Stimulated activated CD8-positive, alpha-beta memory T cell treated with anti-CD3 and anti-CD28 coated beads, Interleukin-4, amount 100 ng/mL, for 1 hour (primary cell): ENCODE measurements at regions not wholly inside any gene's neighbourhood (a gene's known extent, or its start where the extent isn't known, plus 50 kb on each side); places are given as distances from the start of the nearest gene placed in this dataset.

ENCODE experiments used
- DNase-seq, 2 donors: peaks; one replicate each; pipeline ENCODE4 v3.0.0-alpha.2; 2020; ENCODE audit warnings: low read depth in 2 of 2, low spot score in 1 of 2

DNA sequence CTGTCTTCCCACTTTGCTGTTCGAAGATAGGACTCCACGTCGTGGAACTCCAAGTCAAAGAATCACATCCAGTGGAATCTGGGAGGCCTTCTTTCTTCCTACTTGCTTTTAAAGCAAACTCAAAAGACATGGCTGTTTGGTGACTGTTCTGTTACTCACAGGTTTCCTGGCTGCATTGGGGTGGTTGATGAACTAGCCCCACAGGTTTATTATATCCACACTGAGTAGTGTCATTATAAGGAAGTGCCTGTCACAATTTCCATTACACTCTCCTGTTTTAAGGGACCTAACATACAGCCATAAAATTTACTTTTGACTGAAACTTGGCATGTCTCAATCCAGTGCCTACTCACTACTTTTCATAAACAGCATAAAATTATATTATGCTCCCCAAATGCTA lies 287.3 kb upstream of the SP4 start:
- DNase-seq: no peak

DNA sequence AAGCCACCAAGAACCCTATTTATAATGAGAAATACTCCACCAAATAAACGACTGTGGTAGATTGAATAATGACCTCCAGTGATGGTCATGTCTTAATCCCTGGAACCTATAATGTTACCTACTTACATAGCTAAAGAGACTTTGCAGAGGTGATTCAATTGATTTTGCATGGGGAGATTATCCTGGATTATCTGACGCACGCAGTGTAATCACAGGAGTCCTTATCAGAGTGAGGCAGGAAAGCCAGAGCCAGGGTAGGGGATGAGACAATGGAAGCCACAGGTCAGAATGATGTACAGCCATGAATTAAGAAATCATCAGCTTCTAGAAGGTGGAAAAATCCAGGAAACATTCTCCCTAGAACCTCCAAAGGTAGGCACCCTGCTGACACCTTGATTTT lies 286.4 kb upstream of the SP4 start:
- DNase-seq: no peak

DNA sequence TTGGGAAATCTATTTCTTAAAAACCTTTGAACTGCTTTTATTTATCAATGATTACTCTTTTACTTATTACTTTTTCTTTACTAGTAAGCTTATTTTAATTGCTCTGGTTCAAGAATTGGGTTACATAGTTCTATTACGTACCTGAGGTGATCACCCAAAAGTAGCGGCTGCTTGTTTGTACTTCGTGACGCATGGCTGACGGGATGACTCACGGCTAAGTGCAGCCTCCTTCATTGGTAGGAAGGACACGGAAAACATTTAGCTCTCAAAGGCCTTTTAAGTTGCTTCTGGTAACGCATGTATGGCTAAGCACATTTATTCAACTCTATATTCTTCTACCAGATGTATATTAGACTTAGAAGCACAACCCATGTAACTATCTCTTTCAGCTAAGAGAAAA lies 285.8 kb upstream of the SP4 start:
- no peak for DNase-seq

DNA sequence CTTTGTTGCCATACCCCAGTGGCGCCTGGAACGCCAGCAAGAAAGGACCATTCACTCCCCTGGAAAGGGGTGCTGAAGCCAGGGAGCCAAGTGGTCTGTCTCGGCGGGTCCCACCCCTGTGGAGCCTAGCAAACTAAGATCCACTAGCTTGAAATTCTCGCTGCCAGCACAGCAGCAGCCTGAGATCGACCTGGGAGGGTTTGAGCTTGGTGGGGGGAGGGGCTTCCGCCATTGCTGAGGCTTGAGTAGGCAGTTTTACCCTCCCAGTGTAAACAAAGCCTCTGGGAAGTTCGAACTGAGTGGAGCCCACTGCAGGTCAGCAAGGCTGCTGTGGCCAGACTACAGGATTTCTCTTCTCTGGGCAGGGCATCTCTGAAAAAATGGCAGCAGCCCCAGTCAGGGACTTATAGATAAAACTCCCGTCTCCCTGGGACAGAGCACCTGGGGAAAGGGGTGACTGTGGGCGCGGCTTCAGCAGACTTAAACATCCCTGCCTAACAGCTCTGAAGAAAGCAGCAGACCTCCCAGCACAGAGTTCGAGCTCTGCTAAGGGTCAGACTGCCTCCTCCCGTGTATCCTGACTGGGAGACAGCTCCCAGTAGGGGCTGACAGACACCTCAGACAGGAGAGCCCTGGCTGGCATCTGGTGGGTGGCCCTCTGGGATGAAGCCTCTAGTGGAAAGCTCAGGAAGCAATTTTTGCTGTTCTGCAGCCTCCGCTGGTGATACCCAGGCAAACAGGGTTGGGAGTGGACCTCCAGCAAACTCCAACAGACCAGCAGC lies 281.1 kb upstream of the SP4 start:
- DNase-seq: no peak

DNA sequence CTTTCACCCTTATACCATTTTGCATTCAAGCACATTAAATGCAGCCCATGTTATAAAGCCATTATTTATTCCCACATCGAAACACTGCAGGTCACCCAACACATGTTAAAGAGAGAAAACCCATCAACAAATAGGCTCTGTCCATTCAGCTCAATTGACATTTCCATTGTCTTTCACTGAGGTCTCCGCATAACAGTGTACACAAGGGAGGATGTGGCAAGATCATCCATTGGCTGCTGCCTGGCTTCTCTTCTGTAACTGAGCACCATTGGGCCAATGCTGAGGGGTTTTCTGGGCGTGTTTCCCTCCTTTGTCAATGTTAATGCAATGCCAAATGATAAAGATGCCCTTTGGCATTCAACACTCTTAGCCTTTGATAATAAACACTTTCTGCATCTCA lies 278.1 kb upstream of the SP4 start:
- no peak for DNase-seq

DNA sequence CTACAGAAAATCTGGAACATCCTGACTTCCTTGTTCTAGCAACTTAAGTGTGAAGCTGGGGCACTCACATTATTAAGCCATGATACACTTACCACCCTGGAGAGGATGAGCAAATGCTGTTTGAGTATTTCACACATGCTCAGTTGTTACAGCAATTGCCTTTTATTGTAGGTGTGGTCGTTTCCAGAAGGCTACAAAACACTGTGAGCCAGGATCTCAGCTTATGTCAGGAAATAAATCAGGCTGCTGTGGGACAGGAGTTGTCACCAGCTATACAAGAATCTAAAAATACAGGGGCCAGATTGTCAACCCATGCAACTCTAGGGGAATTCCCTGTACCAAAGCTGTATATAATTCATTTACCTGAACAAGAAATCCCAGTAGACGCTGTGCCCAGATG lies 273.3 kb upstream of the SP4 start:
- DNase-seq: no peak

DNA sequence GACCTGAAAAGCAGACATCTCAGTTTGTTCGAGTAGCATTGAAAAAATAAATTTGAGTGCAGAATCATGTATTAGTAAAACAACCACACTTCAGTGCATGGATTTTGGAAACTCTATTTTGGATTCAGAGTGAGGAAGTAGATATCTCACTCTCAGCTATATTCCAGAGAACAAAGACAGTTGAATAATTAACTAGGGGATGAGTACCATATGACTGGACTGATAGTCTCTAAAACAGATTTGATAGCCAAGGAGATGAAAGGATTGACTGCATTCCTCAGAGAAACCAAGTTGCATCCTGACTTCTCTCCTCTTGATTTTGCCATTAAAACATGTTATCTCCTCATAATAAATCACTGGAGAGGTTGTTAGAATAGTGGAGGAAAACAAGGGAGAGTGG lies 268.4 kb upstream of the SP4 start:
- no peak for DNase-seq

DNA sequence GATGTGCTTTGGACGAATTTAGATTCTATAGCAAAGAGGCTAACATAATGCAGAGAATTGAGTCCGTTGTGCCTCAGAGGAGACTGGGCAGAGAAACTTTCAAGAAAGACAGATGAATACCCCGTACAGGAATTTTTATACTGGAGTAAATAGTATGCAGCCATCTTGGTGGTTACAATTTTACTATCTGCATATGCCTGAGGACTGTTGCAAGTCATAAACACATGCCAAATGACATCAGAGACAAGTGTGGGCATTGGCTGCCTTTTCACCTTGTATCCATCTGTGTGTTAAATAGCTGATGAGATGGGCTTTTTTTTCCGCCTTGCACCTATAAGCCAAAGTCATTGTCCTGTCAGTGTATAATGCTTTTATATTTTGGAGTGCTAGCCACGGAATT lies 267.5 kb upstream of the SP4 start:
- DNase-seq: no peak

DNA sequence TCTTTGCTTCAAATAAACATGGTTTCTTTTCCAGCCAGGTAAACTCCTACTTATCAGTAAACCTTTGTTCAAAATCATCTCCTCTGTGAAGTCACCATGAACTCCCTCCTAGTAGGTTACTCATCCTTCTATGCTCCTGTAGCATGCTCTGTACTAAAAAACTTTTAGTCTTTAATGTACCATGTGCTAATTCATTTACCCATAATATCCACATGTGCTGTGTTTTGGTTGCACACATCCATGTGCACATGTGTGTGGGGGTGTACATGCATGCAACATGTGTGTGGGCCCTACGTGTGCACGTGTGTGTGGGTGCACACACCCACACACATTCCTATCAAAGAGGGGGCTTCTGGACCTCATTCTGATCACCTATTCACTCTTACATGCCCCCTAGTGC lies 259.9 kb upstream of the SP4 start:
- no peak for DNase-seq

DNA sequence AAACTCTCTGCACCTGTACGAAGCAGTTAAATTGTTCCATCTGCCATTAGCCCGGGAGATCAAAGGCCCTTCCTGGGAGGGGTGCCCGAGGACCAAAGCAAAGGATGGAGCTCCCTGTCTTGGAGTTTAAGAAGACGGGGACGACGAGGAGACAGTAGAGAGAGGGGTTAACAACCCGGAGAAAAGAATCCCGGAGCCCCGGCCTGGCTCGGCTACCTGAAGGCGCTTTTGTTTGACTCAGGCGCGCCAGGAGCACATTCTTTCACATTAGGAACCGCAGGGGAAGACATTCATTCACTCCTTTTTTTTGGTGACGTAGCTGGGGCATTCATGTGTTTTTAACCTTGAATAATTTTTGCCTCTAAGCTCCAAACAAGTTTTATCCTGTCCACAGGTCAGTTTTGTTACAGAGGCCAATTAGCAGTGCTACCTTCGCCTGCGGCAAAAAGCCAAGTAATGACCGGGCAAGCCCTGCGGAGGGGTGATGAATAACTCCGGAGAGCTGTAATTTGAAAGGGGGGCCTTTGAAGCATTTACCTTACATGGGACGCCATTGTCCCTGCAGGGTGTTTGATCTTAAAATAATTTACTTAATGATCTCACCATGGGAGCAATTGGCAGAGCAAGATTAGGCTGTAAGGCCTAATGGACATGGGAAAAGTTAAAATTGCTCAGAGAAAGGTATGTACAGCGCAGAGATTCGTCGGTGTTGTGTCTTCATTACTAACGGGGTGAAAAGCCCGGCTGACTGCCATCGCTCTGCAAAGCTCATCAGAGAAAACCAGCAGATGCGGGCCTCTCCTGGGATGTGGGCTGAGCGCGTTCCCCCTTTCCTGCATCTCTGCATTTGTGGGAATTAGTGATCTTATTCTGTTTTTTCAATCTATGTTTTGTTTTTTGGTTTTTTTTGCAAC lies 258.0 kb upstream of the SP4 start:
- no peak for DNase-seq

DNA sequence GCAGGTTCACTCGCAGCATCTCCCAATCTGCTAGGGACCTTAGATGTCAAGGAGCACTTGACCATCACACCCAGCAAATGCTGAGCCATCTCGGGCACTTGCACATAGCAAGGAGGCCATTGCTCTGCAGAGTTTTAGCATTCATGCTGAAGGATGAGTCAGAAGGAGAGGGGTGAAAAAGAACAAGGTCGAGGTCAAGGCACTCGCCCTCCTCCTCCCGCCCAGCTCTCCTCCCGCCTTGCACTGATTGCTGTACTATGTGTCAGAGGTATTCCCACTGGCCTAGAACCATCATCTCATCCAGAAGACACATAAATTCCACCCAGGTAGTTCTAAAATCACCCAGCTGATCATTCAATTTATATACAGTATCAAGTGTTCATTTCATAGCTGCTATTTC lies 255.1 kb upstream of the SP4 start:
- no peak for DNase-seq

DNA sequence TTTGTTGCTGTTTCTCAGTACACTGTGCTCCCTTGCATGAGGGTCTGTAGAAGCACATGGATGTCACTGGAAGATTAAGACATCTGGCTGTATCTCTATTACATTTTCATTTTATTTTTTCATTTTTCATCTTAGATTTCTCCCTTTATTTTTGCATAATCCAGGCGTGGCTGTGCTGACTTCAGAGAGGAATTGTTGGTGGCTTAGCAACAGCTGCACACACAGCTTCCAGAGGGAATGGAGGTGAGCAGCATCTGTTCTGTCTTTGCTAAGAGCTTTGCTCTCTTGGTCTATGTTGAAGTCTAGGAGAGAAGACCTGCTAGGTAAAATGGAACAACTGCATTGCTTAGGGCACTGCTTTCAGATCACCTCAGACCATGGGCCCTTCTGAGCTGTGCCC lies 254.4 kb upstream of the SP4 start:
- DNase-seq: no peak

DNA sequence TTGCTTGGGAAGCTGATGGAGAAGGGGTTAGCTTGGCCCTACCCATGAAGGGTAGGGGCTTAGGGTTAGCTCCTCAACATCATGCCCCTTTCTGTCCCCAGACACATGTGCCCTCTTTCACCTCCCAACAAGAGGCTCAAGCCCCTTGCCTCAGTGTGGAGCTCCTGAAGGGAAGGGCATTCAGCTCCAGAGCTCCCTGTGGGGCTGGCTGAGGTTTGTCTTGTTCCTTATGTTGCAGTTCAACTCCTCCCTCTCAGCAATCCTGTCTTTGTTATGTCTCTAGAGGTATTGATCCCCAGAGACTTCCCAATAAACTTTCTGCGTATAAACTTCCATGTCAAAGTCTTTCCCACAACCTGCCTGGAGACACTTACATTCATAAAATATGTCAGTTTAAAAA lies 252.2 kb upstream of the SP4 start:
- DNase-seq: no peak

DNA sequence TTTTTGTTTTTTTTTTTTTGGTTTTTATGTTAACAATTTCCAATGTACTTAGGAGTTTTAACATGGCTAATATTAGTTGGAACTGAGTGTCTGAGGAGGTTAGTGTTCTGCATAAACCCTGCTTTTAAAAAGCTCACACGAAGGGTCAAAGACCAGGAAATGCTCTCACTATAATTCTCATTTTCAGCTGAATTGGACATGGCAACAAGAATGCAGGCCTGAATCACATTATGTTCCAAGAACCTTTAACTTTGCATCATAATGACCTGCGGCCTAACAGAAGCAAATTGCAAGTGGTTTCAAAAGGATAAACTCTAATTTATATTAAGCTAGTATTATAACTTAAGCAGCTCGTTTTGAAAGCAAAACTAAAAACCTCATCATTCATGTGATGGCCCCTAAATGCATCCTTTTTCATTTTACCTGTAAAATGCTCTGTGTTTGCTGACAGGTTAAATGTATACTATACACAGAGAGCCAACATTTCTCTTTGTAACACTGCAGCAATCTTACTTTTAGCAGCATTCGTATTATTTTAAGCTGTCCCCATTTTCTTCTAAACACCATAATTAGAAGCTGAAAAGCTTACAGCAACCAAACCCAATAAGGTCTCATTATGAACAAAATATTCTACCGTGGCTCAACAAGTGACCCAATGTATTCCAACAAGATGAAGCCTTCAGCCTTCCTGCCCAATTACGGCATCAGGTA lies 242.8 kb upstream of the SP4 start:
- DNase-seq: no peak

DNA sequence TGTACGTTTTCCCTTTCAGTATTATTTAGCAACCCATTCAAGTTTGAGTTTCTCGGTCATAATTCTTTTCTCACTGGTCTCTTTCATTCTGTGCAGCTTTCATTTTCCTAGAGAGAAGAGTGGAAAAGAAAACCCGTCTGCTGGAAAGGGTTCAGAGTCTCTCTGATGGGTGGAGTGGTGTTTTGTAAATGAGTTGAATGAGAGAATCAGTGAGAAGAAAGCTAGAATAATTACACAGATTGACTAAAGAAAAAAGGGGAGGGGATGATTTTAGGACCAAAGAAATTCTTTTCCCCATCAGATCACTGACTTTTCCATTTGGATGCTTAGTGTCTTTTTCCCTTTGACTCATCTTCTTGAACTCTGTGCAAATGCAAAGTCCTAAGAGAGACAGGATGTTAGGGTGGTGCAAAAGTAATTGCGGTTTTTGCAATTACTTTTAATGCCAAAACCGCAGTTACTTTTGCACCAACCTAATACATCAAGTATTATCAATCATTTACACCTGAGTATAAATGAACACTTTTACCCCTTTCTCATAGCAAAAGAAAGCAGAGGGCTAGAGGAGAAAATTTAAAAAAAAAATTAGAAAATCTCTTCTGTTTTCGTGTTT lies 242.1 kb upstream of the SP4 start:
- no peak for DNase-seq

DNA sequence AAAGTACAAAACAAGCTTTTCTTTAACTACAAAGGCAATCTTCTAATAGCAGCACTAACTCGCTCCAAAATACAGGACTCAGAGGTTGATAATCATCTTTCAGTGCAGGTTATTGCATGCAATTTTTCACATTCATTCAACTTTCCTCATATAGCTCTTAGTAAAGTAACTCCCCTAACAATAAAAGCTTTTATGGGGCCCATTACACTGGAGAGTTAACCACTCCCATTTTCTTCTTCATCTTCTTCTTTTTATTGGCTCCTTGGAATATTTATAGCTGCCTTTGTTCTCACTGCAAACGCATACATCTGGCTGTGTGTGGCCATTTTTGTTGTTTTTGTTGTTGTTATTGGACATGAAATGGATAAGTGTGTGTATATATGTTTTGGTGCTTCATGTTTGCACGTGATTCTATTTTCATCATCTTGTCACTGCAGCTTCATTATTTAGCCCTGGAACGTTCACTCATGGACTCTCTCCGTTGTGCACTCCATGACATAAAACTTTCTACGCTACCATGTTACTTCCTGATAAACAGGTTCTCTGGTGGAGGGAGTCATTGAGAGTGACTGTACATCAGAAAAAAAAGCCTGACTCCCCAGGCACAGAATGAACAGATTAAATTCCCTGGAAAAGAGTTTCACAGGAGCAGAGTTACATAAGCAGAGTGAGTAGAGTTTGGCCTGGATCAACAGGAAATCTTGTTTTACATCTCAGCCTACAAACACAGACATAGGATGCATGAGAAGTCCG lies 236.4 kb upstream of the SP4 start:
- DNase-seq: no peak

DNA sequence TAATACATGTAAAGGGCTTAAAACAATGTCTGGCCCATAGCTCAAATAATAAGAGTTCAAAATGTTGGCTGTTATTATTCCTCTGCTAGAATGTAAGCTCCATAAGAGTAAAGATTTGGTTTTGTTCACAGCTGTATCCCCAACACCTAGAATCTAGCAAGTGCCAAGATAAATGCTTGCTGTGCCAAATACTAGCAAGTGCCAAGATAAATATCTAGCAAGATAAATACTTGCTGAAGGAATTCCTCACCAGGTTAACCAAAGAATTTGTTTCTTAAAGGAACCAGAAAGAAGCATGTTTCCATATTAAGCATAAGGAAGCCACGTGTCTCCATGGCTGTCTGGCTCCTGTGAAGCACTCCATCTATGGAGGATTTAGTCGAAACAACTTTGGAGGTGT lies 235.2 kb upstream of the SP4 start:
- DNase-seq: no peak

DNA sequence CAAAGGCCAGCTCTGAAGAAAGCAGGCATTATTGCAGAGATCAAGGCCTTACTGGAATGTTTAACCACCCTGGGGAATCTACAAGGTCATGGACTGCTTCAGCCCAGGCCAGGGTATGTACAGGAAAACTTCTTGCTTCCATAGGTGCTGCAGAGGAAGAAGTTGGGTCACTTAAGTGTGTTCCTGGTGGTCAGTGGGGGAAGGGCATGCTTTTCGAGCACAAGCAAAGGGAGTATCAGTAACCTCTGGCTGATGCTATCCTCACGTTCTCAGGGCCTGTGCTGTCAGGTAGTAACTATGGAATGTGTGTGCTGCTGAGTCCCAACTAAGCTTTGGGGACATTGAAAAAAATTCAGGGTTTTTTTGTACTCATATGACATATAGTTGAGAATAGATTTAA lies 234.0 kb upstream of the SP4 start:
- no peak for DNase-seq

DNA sequence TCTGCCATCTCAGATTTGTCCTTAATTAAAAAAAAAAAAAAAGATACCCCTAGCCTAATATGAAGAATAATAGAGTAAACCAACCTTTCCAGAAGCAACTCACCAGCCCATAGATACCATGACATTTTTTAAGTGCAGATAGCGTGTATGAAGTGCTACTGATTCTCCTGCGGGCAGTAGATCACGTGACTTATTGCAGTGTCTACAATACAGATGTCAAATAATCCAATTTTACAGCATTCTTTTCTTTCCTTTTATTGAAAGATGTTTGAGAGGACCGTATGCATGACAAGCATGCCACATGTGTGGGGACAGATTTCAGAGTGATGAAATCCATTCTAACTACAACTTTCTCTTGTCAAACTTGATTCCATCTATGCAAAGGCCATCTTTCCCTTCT lies 232.9 kb upstream of the SP4 start:
- DNase-seq: no peak

DNA sequence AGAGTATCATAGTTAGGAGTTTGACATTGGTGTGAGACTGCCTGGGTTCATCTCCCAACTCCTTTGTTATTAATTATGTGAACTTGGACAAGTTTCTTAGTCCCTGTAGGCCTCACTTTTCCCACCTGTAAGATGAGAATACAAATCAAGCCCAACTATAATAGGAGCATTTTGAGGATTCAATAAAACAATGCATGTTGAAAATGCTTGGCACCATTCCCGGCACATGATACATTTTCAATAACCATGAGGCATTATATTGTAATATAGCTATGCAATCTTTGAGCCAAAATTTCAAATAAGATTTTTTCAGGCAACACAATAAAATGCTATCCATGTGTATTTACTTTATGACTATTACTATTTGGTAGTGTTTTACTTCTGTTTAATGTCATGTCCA lies 229.0 kb upstream of the SP4 start:
- DNase-seq: no peak

DNA sequence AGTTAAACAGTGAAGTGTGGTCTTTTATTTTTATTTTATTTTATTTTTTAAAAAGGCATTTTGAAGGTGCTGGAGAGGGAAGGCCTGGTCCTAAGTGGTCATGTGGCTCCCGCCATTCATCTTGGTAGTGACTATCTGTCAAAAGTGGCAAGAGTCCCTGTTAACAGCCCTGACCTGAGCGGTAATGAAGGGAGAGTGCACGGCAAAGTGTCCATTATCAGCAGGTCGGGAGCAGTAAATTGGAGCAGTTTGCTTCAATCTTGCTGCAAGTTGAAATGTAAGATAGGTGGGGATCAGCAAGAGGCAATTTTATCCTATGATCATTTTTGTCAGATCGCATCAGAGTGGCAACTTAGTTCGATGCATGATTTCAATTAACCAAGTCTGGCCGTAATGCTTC lies 227.4 kb upstream of the SP4 start:
- DNase-seq: no peak
